HG02943 (cell line): ENCODE measurements at regions not wholly inside any gene's neighbourhood (a gene's known extent, or its start where the extent isn't known, plus 50 kb on each side); places are given as distances from the start of the nearest gene placed in this dataset.
"Not testable (repeated sequence)": the region's sequence is repeated elsewhere in the genome, so short reads cannot be mapped to it uniquely, and the experiment has no call there.

ENCODE experiments used
- ATAC-seq: cut with Tn5 transposase; IDR thresholded peaks from one replicate; pipeline ENCODE4 v1.9.1; 2021; ENCODE audit warnings: mild to moderate bottlenecking, low read depth, moderate library complexity; ENCODE audit not compliant: unreplicated experiment

DNA sequence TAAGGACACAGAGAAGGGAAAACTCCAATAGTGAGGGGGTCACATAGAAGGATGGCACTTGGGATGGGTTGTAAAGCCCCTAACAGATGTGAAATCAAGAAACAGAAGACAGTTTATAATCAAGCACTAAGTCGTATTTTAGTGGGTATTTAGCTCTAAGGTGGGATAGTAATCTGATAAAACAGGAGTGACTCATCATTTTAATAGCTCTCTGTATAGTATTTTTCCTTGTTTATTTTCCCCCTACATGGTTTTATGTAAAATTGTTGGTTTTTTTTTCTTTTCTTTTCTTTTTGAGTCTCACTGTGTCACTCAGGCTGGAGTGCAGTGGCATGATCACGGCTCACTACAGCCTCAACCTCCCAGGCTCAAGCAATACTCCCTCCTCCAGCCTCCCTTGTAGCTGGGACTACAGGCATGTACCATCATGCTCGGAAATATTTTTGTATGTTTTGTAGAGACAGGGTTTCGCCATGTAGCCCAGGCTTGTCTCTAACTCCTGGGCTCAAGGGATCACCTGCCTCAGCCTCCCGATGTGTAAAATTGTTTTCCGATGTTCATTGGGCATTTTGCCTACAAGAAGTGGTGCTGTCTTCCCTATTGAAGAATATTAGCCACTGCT is 142.6 kb upstream of the SERPINE2 start:
- ATAC-seq, result no peak

DNA sequence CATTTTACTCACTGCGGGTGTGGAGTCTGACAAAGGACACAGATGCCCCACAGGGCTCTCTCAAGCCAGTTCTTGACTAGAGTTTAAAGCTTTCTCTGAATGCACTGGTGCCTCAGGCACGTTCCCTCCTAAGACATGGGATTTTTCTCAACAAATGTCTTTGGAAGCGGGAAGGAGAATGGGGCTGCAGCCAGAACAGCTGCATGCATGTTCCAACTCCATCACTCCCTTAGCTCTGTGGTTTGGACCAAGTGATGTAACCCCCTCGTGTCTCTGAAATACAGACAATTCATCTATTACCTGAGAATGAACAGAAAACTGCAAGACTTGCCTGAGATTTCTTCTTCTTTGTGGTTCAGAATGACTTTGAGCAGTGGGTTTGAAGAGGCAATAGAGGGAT is 141.7 kb upstream of the SERPINE2 start:
- ATAC-seq, result no peak

DNA sequence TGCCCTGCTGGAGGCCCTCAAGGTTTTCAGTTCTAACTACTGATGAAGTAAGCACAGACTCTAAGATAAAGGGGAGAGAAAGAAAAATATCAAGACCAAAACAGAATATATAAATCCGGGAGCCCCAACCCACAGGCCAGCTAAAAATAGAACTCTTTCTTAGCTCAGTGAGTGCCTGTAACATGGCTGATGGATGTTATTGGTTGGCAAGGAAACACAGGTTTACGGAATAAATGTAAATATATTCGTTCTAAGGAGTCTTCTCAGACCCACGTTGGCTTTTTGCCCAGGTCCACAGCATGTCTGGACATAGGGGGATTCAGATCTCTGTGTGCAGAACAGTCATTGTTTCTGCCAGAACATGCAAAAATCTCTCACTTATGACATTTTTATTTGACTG is 139.0 kb upstream of the SERPINE2 start:
- ATAC-seq, result no peak

DNA sequence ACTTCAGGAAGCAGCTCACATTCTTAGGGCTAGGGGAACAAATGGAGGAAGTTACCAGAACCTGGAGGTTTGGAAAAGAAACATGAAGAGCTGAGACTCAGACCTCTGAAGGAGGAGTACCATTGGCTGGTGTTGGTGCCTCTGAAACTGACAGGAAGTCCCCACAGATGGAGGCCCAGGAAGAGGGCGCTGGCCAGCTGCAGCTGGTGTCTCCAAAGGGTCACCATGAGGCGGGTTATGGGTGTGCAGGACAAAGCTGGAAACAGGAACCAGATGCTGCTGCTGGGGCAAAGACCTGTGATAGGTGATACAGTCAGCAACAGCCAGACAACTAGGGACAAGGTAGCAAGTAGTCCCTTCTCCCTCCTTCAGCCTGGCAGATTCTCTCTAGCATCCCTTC is 136.5 kb upstream of the SERPINE2 start:
- no peak for ATAC-seq

DNA sequence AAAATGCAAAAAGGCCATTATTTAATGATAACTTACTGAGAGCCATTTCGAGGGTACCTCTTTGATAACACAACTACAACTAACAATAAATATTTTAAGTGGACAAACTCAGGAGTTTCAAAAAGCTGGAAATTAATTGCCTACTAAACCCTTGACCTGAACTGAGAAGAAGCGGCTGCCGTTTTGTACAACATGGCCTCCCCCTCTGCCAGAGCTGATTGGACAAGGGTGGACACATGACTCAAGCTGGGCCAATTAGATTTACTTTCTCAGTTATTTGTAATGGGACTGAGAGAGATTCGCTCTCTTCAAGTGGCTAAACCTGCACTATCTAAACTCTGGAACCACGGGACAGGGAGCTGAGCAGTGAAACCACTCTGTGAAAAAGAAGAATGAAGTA is 135.9 kb upstream of the SERPINE2 start:
- ATAC-seq, result no peak

DNA sequence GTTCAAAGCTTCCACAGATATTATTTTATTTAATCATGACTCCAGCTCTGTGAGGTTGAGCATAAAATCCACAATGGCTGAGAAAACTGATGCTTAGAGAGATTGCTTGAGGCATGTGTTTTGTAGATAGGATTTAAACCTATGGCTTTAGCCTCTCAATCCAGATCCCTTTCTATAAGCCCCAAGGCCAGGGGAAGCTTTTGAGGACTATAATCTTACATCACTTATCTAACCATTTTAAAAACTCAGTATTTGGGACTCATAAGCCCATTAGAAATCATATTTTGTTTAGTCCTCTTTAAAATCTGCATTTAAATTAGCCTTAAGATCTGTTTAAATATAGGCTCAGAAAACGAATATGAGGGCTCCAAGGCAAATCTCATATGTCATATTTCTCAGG is 135.4 kb upstream of the SERPINE2 start:
- no peak for ATAC-seq

DNA sequence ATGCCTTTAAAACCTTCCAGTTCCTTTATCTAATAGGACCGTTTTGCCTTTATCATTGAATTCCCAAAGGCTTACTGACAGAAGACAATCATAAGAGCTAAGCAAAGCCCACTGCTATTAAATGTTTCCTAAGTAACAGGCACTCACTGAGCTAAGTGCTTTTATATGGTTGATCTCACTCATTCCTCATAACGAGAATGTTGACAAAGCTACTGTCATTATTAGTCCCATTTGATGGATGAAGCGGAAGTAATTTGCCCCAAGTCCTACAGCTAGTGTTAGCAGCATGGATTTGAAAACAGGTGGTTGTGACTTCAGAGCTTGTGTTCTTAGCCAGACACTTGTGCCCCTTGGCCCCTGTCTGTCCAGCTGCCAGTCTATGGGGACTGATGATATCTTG is 134.8 kb upstream of the SERPINE2 start:
- no peak for ATAC-seq

DNA sequence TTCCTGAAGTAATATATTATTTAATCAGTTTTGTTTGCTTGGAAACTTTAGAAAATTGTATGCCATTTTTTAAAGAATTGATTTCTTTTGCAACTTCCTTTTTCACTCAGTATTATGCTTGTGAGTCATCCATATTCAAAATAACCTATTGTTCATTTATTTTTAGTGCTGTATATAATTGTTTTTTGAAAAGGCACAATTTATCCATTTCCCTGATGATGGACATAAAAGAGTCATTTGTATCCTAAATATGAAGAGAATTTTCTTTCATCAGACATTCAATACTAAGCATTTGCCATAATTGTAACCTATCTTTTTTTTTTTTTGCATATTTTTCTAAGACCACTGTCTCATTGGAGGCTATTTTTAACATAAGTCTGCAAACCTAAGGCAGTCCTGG is 134.1 kb upstream of the SERPINE2 start:
- ATAC-seq, result no peak

DNA sequence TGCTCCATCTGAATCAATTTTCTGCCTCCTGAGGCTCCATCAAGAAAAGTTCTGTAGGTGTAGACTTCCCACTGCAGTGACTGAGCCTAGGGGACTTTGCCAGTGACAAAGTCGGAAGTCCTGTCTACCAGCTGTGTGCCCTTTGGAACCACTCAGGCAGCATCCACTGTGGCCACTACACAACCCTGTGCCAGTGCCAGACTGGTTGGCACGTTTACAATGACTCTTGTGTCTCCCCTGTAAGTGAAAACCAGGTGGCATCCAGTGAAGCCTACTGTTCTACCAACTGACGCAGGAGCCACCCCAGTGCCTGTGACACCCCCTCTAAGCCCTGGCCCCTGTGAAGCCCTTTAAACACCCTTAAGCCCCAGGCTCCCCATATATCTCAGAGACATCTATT is 132.1 kb upstream of the SERPINE2 start:
- no peak for ATAC-seq

DNA sequence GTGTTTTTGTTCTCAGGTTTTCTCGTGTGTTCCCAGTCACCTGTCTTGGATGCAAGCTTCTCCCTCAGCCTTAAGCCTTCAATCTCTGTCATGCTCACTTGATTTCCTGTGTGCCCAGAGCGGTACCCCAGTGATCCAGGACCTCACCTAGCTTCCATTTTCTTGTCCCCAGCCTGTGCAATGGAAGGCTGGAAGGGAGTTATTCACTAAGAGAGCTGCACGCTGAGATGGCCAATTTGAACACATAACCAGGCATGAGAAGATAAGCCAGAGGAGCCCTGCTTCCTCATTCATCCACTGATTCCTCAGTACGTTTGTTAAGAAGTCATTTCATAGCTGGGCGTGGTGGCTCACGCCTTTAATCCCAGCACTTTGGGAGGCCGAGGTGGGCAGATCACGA is 130.8 kb upstream of the SERPINE2 start:
- no peak for ATAC-seq

DNA sequence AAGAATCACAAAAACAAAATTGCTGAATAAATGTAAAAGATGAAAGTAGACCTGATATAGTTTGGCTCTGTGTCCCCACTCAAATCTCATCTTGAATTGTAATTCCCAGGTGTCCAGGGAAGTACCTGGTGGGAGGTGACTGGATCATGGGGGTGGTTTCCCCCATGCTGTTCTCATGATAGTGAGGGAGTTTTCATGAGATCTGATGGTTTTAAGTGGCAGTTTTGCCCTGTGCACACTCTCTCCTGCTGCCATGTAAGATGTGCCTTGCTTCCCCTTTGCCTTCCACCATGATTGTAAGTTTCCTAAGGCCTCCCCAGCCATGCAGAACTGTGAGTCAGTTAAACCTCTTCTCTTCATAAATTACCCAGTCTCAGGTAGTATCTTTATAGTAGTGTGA is 128.7 kb upstream of the SERPINE2 start:
- ATAC-seq, result not testable (repeated sequence)

DNA sequence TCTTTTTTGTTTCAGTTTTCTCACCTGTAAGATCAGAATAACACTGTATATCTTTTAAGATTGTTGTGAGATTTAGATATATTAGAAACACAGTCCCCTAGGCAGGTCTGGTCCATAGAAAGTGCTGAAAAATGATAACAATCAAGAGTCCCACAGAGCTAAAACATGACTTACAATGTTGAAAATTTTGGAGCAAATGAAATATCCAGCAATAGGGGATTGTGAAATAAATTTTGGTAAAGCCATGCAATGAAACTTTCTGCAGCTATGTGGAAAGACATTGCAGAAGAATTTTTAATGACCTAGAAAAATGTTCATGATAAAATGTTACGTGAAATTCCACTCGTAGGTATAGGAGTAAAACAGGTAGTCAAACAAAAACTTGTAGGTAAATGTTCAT is 127.6 kb upstream of the SERPINE2 start:
- no peak for ATAC-seq

DNA sequence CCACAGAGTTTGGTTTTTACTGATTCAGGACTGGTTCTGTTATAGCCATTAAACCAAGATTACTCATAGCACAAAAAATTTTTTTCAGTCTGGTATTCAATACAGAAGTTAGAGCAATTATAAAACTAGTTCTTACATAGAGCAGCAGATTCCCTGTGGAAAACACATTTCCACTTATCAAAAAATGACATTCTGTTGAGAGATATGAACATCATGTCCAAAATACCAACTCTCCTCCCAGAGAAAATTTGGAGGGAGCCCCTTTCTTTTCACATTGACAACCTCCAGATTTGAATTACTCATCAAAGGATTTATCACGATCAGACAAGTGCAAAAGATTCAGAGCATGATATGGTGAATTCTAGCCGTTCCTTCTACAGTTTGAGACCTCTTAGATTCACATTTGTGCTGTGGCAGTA is 126.8 kb upstream of the SERPINE2 start:
- no peak for ATAC-seq

DNA sequence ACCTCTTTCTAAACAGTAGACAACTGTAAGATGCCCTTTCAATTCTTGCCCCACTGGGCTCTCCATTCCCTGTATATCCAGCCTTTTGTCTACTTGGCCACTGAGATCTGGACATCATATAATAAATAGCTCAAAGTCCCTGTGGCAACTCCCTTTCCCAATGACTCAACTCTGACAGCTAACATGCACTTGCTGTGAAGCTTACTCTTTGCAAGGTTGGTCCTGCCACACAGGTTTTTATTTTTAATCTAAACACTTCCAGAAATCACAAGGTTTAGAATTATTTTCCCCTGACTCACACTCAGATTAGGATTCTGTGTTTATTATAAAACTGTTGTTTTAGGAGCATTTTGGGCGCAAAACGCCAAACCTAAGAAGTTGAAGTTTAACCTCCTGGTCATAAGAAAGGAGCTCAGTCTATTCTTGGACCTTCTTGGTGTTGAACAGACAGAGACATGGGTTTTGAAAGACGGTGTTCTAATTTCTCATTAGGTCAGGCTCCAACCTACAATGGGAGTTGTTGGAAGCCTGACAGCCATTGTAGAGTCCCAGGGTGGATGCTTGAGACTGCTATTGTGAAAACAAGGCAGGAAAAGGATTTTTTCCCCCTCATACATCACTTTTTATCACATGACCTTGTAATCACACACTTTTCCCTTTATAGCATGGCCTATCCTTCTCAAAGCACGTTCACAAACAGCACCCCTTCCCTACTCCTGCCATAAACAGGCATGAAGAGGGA is 124.7 kb upstream of the SERPINE2 start:
- no peak for ATAC-seq

DNA sequence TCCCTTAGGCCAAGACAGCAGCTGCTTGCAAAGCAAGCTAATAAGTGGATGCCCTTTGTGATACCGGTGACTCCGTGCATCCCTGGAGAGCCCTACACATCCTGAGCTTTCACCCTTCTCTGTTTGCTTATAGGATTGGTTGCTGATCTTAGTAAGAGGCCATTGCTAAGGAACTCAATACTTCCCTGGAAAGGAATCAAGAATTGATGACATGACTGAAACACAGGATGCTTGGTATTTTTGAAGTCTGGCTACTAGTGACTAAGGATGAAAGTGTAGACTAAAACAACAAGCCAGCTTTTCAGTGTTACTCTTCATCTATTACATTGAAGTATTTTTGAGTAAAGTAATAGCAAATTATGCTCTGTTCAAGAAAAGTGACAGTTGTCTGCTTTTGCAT is 123.0 kb upstream of the SERPINE2 start:
- no peak for ATAC-seq

DNA sequence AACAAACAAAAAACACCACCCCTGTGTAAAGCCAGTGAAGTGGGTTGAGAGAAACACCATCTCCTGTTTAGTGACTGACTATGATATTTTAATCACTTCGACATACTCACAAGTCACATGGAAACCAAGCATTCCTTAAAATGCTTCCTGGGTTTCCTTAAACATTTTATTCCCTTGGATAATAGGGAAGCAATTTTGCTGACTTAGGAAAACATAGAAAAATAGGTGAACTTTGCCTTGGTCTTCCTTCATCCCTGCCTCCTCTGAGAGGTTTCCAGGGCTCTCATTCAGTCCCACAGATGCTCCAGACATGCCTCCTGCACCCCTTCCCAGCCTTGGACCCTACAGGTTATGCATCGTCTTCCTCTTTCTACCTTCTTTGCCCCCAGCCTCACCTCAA is 122.6 kb upstream of the SERPINE2 start:
- no peak for ATAC-seq

DNA sequence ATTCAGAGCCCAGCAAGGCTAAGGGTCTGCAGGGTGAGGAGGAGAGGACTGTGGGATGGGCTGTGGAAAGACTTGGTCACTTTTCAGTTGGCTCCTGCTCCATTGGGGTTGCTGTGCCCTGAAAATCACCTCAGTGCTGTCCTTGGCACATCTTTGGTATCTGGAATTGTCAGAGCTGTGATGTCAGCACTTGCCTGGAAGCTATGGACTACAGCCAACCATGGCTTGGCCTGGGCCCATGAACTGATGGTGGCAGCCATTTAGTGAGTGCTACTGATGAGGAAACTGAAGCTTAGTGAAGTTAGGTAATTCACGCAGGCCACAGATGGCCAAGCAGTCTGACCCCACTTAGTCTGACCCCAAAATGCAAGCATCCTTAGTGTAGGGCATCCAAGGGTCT is 121.8 kb upstream of the SERPINE2 start:
- no peak for ATAC-seq

DNA sequence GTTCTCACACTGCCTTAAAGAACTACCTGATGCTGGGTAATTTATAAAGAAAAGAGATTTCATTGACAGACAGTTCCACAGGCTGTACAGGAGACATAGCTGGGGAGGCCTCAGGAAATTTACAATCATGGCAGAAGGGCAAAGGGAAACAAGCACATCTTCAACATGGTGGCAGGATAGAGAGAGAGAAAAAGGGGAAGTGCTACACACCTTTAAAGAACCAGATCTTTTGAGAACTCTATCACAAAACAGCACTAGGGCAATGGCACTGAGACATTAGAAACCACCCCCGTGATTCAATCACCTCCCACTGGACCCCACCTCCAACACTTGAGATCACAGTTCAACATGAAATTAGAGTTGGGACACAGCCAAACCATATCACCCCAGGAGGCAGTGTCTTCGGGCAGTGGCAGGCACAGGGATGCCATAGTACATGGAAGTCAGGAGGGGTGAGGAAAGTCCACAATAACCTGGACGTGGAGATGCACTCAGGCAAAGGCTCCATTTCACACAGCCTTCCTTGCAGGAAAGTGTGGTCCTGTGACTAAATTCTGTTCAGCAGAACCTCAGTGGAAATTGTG is 120.4 kb upstream of the SERPINE2 start:
- no peak for ATAC-seq

DNA sequence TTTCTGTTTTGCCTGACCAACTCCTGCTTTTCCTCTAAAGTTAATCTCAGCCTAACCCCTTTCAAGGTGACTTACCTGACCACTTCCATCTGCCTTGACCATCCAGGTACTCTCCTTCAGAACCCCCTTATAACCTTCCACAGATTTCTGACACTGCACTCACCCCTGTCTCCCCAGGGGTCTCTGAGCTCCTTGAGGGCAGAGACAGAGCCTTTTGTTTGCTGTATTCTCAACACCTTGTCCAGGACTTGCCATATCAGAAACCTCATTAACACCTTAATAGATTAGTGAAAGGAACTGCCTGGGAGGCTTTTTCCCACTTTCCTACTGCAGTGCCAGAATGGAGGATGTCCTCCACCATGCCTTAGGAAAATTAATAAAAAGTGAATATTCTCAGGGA is 119.7 kb upstream of the SERPINE2 start:
- ATAC-seq, result no peak

DNA sequence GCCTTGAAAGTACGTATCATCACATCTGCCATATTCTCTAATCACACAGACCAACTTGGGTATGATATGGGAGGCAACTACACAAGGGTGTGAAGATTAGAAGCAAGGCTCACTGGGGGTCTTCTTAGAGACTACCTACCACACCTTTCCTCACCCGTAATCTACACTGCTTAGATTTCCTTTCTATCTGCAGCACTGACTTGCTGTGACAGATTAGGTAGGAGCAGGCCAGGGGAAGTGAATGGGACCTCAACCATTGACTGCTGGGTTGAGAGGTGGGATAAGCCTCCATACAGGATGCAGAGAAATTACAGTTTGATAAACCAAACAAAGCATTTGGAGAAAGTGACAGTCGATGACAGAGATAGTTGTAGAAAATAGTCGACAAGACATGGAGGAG is 119.0 kb upstream of the SERPINE2 start:
- ATAC-seq, result no peak

DNA sequence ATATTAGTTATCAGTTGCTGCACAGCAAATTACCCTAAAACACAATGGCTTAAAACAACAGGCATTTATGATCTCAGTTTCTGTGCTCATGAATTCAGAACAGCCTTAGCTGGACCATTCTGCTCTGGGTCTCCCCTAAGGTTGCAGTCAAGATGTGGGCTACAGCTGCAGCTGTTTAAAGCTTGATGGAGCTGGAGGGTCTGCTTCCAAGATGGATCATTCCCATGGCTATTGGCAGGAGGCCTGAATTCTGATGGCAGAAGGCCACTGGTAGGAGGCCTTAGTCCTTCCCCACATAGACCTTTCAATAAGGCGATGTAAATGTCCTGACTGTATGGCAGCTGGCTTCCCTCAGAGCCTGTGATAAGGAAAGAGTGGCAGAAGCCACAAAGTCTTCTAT is 118.6 kb upstream of the SERPINE2 start:
- ATAC-seq, result no peak

DNA sequence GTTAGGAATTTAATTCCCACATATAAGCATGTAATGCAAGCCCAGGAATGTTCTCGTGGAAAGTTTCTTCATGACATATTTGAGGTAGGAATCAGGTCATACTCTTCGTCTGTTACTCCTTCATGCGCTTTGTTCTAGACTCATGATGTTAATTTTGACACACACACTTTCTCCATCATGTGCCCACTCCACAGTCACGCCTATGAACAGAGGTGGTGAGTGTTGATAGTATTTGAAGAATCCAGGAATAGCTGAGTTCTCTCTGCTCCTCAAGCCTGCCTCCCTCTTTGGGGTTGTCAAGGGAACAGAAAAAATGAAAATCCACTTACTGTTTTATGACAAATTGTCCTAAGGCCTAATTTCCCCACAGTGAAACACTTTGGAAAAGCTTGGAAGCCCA is 117.3 kb upstream of the SERPINE2 start:
- ATAC-seq, result no peak
